IPS-20b (cell line): ENCODE measurements at regions not wholly inside any gene's neighbourhood (a gene's known extent, or its start where the extent isn't known, plus 50 kb on each side); places are given as distances from the start of the nearest gene placed in this dataset.
"Not testable (repeated sequence)": the region's sequence is repeated elsewhere in the genome, so short reads cannot be mapped to it uniquely, and the experiment has no call there.

Source experiments
- H3K27ac ChIP-seq: one replicate; pipeline ENCODE4 v1.5.1; 2013; ENCODE audit warnings: low read length
- H3K27me3 ChIP-seq: 2 replicates; pipeline ENCODE4 v1.6.1; 2013; ENCODE audit warnings: mild to moderate bottlenecking, low read length, inconsistent platforms; ENCODE audit not compliant: insufficient read depth
- H3K36me3 ChIP-seq: 2 replicates; pipeline ENCODE4 v1.6.1; 2013; ENCODE audit warnings: low read depth, mild to moderate bottlenecking, inconsistent platforms, low read length, moderate library complexity; ENCODE audit not compliant: insufficient read depth
- H3K4me1 ChIP-seq: 2 replicates; pipeline ENCODE4 v1.6.1; 2013; ENCODE audit warnings: mild to moderate bottlenecking, control low read depth, inconsistent platforms, low read length, moderate library complexity; ENCODE audit not compliant: insufficient read depth
- H3K4me3 ChIP-seq: 2 replicates; pipeline ENCODE4 v1.5.1; 2013; ENCODE audit warnings: mild to moderate bottlenecking, low read length, inconsistent platforms
- H3K9ac ChIP-seq: 2 replicates; pipeline ENCODE4 v1.6.1; 2013; ENCODE audit warnings: low read depth, mild to moderate bottlenecking, inconsistent platforms, low read length, moderate library complexity
- H3K9me3 ChIP-seq: 2 replicates; pipeline ENCODE4 v1.6.1; 2013; ENCODE audit warnings: mild to moderate bottlenecking, low read depth, low read length, inconsistent platforms; ENCODE audit not compliant: insufficient read depth

GRCh38 chr17:77341069-77341541 is 200.3 kb downstream of the SEC14L1 start:
- Histone ChIP-seq H3K9ac (no peak overlapping the region), H3K27ac (no peak overlapping the region)

DNA sequence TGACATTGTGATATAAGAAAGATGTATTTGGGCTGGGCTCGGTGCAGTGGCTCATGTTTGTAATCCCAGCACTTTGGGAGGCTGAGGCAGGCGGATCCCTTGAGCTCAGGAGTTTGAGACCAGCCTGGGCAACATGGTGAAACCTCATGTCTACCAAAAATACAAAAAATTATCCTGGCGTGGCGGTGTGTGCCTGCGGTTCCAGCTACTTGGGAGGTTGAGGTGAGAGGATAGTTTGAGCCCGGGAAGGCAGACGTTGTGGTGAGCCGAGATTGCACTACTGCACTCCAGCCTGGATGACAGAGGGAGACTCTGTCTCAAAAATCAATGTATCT is 201.9 kb downstream of the SEC14L1 start:
- H3K9ac ChIP-seq, H3K36me3 ChIP-seq, H3K4me3 ChIP-seq, H3K27ac ChIP-seq, H3K9me3 ChIP-seq, H3K4me1 ChIP-seq, H3K27me3 ChIP-seq: not testable (repeated sequence)

More at GRCh38 chr17:77341069-77341541, 200.3 kb downstream of the SEC14L1 start:
- H3K9me3 ChIP-seq = peaks cover 13% of the 10 kb centered on the region
- no peak overlapping the region for H3K4me3 ChIP-seq
- no peaks in the 10 kb centered on the region for H3K4me1 ChIP-seq
- no peaks in the 10 kb centered on the region for H3K27me3 ChIP-seq
- H3K36me3 ChIP-seq = no peaks in the 10 kb centered on the region

DNA sequence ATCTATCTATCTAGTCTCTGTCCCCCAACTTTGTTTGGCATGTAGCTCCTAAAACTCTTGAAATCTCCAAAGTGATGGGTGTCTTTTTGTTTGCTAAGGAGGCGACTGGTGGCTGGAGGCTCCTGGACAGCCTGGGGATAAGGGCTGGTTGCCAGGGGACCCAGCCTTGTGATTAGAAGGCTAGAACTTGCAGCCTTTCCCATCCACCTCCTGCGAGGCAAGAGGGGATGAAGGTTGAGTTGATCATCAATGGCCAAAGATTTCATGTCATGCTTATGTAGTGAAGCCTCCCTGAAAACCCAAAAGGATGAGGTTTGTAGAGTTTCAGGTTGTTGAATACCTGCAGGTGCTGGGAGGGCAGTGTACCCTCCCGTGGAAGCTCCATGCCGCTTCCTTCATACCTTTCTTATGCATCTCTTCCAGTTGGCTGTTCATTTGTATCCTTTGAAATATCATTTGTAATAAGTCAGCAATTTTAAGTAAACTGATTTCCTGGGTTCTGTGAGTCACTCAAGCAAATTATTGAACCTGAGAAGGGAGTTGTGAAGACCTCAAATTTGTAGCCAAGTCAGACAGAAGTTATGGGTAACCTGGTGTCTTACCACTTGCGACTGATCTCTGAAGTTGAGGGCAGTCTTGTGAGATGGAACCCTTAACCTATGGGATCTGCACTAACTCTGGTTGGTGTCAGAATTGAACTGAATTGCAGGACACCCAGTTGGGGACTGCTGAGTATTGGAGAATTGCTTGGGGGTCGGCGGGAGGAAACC is 202.4 kb downstream of the SEC14L1 start:
- Histone ChIP-seq H3K4me3 (no peak overlapping the region), H3K36me3 (no peaks in the 10 kb centered on the region), H3K4me1 (no peaks in the 10 kb centered on the region), H3K27ac (no peak overlapping the region), H3K9ac (no peak overlapping the region), H3K27me3 (no peaks in the 10 kb centered on the region), H3K9me3 (peaks cover 10% of the 10 kb centered on the region; the same call in 1 of the 2 replicates)

GRCh38 chr17:77344038-77344437 is 203.3 kb downstream of the SEC14L1 start:
- Histone ChIP-seq H3K27me3 (no peaks in the 10 kb centered on the region), H3K27ac (no peak overlapping the region), H3K36me3 (no peaks in the 10 kb centered on the region), H3K4me1 (no peaks in the 10 kb centered on the region), H3K9me3 (peaks cover 10% of the 10 kb centered on the region; the same call in 1 of the 2 replicates), H3K9ac (no peak overlapping the region), H3K4me3 (no peak overlapping the region)

- Histone ChIP-seq H3K4me3 (no peak overlapping the region), H3K4me1 (no peaks in the 10 kb centered on the region)
These were observed 204.6 kb downstream of the SEC14L1 start for GRCh38 chr17:77345260-77345910.

GRCh38 chr17:77346765-77347164 is 206.0 kb downstream of the SEC14L1 start:
- Histone ChIP-seq H3K36me3 (no peaks in the 10 kb centered on the region), H3K4me3 (no peak overlapping the region), H3K27ac (no peak overlapping the region), H3K4me1 (peaks cover 7% of the 10 kb centered on the region; the same call in 1 of the 2 replicates), H3K9me3 (peaks cover 10% of the 10 kb centered on the region; the same call in 1 of the 2 replicates), H3K27me3 (no peaks in the 10 kb centered on the region), H3K9ac (no peak overlapping the region)

More at GRCh38 chr17:77345260-77345910, 204.6 kb downstream of the SEC14L1 start:
- H3K36me3 ChIP-seq = no peaks in the 10 kb centered on the region
- H3K27ac ChIP-seq = no peak overlapping the region
- H3K27me3 ChIP-seq = no peaks in the 10 kb centered on the region
- peaks cover 10% of the 10 kb centered on the region; the same call in 1 of the 2 replicates for H3K9me3 ChIP-seq
- H3K9ac ChIP-seq = no peak overlapping the region

DNA sequence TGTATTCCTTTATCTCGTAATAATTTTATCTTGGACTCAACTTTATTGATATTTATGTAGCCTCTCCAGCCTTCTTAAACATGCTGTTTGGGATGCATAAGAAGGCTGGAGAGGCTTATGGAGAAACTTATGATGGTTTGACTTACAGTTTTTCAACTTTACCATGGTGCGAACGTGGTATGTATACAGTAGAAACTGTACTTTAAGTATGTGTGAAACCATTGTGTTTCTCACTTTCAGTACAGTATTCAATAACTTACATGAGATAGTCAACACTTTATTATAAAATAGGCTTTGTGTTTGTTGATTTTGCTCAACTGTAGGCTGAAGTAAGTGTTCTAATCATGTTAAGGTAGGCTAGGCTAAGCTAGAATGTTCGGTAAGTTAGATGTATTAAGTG is 206.8 kb downstream of the SEC14L1 start:
- H3K9me3 ChIP-seq = peaks cover 10% of the 10 kb centered on the region; the same call in 1 of the 2 replicates
- H3K27ac ChIP-seq = no peak overlapping the region
- H3K36me3 ChIP-seq = no peaks in the 10 kb centered on the region
- no peaks in the 10 kb centered on the region for H3K27me3 ChIP-seq
- peaks cover 7% of the 10 kb centered on the region; the same call in 1 of the 2 replicates for H3K4me1 ChIP-seq
- no peak overlapping the region for H3K9ac ChIP-seq
- no peak overlapping the region for H3K4me3 ChIP-seq

GRCh38 chr17:77349976-77350830 is 209.4 kb downstream of the SEC14L1 start:
- Histone ChIP-seq H3K9me3 (no peaks in the 10 kb centered on the region), H3K4me1 (peaks cover 7% of the 10 kb centered on the region; the same call in 1 of the 2 replicates), H3K27me3 (no peaks in the 10 kb centered on the region), H3K36me3 (no peaks in the 10 kb centered on the region), H3K27ac (no peak overlapping the region), H3K4me3 (no peak overlapping the region), H3K9ac (no peak overlapping the region)

DNA sequence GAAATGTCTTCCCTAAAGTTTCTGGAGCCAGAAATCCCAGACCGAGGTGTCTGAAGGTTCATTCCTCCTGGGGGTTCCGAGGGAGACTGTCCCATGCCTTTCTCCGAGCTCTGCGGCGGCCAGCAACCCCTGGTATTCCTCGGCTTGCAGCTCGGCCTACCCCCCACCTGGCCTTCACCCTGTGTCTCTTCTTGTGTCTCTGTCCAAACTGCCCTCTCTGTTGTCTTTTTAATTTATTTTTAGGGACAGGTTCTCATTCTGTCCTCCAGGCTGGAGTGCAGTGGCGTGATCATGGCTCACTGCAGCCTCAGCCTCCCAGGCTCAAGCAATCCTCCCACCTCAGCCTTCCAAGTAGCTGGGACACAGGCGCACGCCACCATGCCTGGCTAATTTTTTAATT is 211.7 kb downstream of the SEC14L1 start:
- Histone ChIP-seq H3K9me3 (no peaks in the 10 kb centered on the region), H3K4me1 (peaks cover 7% of the 10 kb centered on the region; the same call in 1 of the 2 replicates), H3K36me3 (no peaks in the 10 kb centered on the region), H3K27me3 (no peaks in the 10 kb centered on the region), H3K9ac (no peak overlapping the region), H3K27ac (no peak overlapping the region), H3K4me3 (no peak overlapping the region)

DNA sequence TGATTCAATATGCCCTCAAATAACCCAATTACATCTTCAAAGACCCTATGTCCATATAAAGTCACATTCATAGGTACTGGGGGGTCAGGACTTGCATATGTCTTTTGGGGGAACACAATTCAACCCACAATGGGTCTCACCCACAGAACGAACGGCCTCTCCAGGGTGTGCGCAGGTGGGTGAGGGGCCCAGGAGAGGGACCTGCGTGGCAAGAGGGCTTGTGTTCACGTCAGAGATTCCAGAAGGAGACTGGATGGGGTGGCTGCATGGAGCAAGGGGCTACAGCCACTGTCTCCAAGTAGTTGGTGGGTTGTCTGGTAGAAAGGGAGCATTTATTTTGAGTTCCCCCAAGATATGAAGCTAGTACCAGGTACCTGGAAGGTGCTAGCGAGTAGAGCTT is 212.2 kb downstream of the SEC14L1 start:
- Histone ChIP-seq H3K4me3 (no peak overlapping the region), H3K27ac (no peak overlapping the region), H3K27me3 (no peaks in the 10 kb centered on the region), H3K9ac (no peak overlapping the region), H3K4me1 (peaks cover 7% of the 10 kb centered on the region; the same call in 1 of the 2 replicates), H3K36me3 (no peaks in the 10 kb centered on the region), H3K9me3 (no peaks in the 10 kb centered on the region)

GRCh38 chr17:77353684-77354419 is 213.1 kb downstream of the SEC14L1 start:
- peaks cover 7% of the 10 kb centered on the region; the same call in 1 of the 2 replicates for H3K4me1 ChIP-seq
- no peak overlapping the region for H3K9ac ChIP-seq
- H3K36me3 ChIP-seq = no peaks in the 10 kb centered on the region
- no peaks in the 10 kb centered on the region for H3K27me3 ChIP-seq
- H3K27ac ChIP-seq = no peak overlapping the region
- no peak overlapping the region for H3K4me3 ChIP-seq
- no peaks in the 10 kb centered on the region for H3K9me3 ChIP-seq
